H9 (cell line): ENCODE measurements at regions not wholly inside any gene's neighbourhood (a gene's known extent, or its start where the extent isn't known, plus 50 kb on each side); places are given as distances from the start of the nearest gene placed in this dataset.

Experiments
- DNase-seq: peaks from one replicate; pipeline ENCODE4 v3.0.0-alpha.2; 2017
- H2AFZ ChIP-seq: one replicate; pipeline ENCODE4 v1.6.1; 2013; ENCODE audit warnings: mild to moderate bottlenecking, low read length, control low read depth, moderate library complexity
- H2AK5ac ChIP-seq: 2 replicates; pipeline ENCODE4 v1.6.1; 2013; ENCODE audit warnings: low read length, control low read depth, mixed read lengths; ENCODE audit not compliant: insufficient read length
- H2BK120ac ChIP-seq: one replicate; pipeline ENCODE4 v1.6.1; 2013; ENCODE audit warnings: low read depth, mild to moderate bottlenecking, low read length, control low read depth, inconsistent platforms; ENCODE audit not compliant: poor library complexity, severe bottlenecking
- H2BK12ac ChIP-seq: 2 replicates; pipeline ENCODE4 v1.6.1; 2013; ENCODE audit warnings: low read length, control low read depth, mixed read lengths, low read depth; ENCODE audit not compliant: insufficient read length
- H2BK15ac ChIP-seq: 2 replicates; pipeline ENCODE4 v1.6.1; 2013; ENCODE audit warnings: low read depth, low read length, control low read depth
- H2BK20ac ChIP-seq: one replicate; pipeline ENCODE4 v1.6.1; 2013; ENCODE audit warnings: low read depth, mild to moderate bottlenecking, low read length, control low read depth, inconsistent platforms; ENCODE audit not compliant: poor library complexity, severe bottlenecking
- H2BK5ac ChIP-seq: 2 replicates; pipeline ENCODE4 v1.6.1; 2013; ENCODE audit warnings: low read length, control low read depth, mixed read lengths; ENCODE audit not compliant: insufficient read length
- H3K14ac ChIP-seq: 2 replicates; pipeline ENCODE4 v1.6.1; 2013; ENCODE audit warnings: low read length, control low read depth; ENCODE audit not compliant: insufficient read depth
- H3K18ac ChIP-seq: 2 replicates; pipeline ENCODE4 v1.6.1; 2013; ENCODE audit warnings: low read depth, mild to moderate bottlenecking, mixed read lengths, low read length, control low read depth; ENCODE audit not compliant: insufficient read length
- H3K23ac ChIP-seq: 2 replicates; pipeline ENCODE4 v1.6.1; 2013; ENCODE audit warnings: low read length, control low read depth, mixed read lengths, low read depth; ENCODE audit not compliant: insufficient read length
- H3K23me2 ChIP-seq: 2 replicates; pipeline ENCODE4 v1.6.1; 2013; ENCODE audit warnings: low read depth, mild to moderate bottlenecking, mixed read lengths, low read length, control low read depth; ENCODE audit not compliant: insufficient read length, poor library complexity, severe bottlenecking
- H3K27ac ChIP-seq: 2 replicates; pipeline ENCODE4 v1.5.1; 2013; ENCODE audit warnings: low read length, control low read depth, mixed read lengths, low read depth; ENCODE audit not compliant: insufficient read length
- H3K27me3 ChIP-seq: 2 replicates; pipeline ENCODE4 v1.6.1; 2013; ENCODE audit warnings: low read length, control low read depth, inconsistent platforms; ENCODE audit not compliant: insufficient read depth
- H3K4ac ChIP-seq: 2 replicates; pipeline ENCODE4 v1.6.1; 2013; ENCODE audit warnings: low read depth, mild to moderate bottlenecking, control low read depth, inconsistent platforms, low read length, moderate library complexity
- H3K4me1 ChIP-seq: 2 replicates; pipeline ENCODE4 v1.6.1; 2013; ENCODE audit warnings: low read length, control low read depth, inconsistent platforms; ENCODE audit not compliant: insufficient read depth
- H3K4me2 ChIP-seq: 2 replicates; pipeline ENCODE4 v1.6.1; 2013; ENCODE audit warnings: low read length, control low read depth, mixed read lengths; ENCODE audit not compliant: insufficient read length, insufficient read depth
- H3K56ac ChIP-seq: 2 replicates; pipeline ENCODE4 v1.6.1; 2013; ENCODE audit warnings: low read depth, mild to moderate bottlenecking, mixed read lengths, low read length, control low read depth; ENCODE audit not compliant: insufficient read length
- H3K79me1 ChIP-seq: 2 replicates; pipeline ENCODE4 v1.6.1; 2013; ENCODE audit warnings: low read depth, mild to moderate bottlenecking, moderate library complexity, low read length, control low read depth, inconsistent platforms; ENCODE audit not compliant: insufficient read depth, poor library complexity, severe bottlenecking
- H3K79me2 ChIP-seq: 2 replicates; pipeline ENCODE4 v1.6.1; 2013; ENCODE audit warnings: low read length, control low read depth, inconsistent platforms; ENCODE audit not compliant: insufficient read depth
- H3K9ac ChIP-seq: 2 replicates; pipeline ENCODE4 v1.6.1; 2013; ENCODE audit warnings: low read length, control low read depth, mixed read lengths; ENCODE audit not compliant: insufficient read length; ENCODE audit errors: extremely low read depth
- H3K9me3 ChIP-seq: one replicate; pipeline ENCODE4 v1.6.1; 2013; ENCODE audit warnings: low read depth, low read length, inconsistent platforms; ENCODE audit not compliant: control insufficient read depth
- H3T11ph ChIP-seq: one replicate; pipeline ENCODE4 v1.6.1; 2013; ENCODE audit warnings: mild to moderate bottlenecking, low read length, control low read depth, inconsistent platforms
- H4K20me1 ChIP-seq: one replicate; pipeline ENCODE4 v1.6.1; 2013; ENCODE audit not compliant: control insufficient read depth, insufficient read length, insufficient read depth
- H4K5ac ChIP-seq: 2 replicates; pipeline ENCODE4 v1.6.1; 2013; ENCODE audit warnings: low read depth, mild to moderate bottlenecking, mixed read lengths, low read length, control low read depth; ENCODE audit not compliant: insufficient read length
- H4K8ac ChIP-seq: replicated peaks from 2 replicates; pipeline ENCODE4 v1.6.1; 2013; ENCODE audit warnings: low read length, control low read depth, mixed read lengths, low read depth; ENCODE audit not compliant: insufficient read length
- H4K91ac ChIP-seq: 2 replicates; pipeline ENCODE4 v1.6.1; 2013; ENCODE audit warnings: low read depth, mild to moderate bottlenecking, moderate library complexity, mixed read lengths, low read length, control low read depth; ENCODE audit not compliant: insufficient read length
- H3K27ac Mint-ChIP-seq, 3 experiments: 2 replicates in 2 of 3; 3 replicates in 1 of 3; pipeline ENCODE4 v1.8.0; 2020 to 2021; ENCODE audit warnings: mixed read lengths in 3 of 3, mild to moderate bottlenecking in 1 of 3, moderate library complexity in 1 of 3
- H3K27me3 Mint-ChIP-seq: 2 replicates; pipeline ENCODE4 v1.8.0; 2021; ENCODE audit warnings: low read depth, mild to moderate bottlenecking, moderate library complexity, mixed read lengths
- H3K36me3 Mint-ChIP-seq, 3 experiments: 2 replicates in 2 of 3; 3 replicates in 1 of 3; pipeline ENCODE4 v1.8.0; 2020 to 2021; ENCODE audit warnings: low read depth in 3 of 3, mixed read lengths in 3 of 3; ENCODE audit not compliant: insufficient read depth in 1 of 3
- H3K4me1 Mint-ChIP-seq, 2 experiments: 2 replicates each; pipeline ENCODE4 v1.8.0; 2020; ENCODE audit warnings: mixed read lengths in 2 of 2
- H3K4me3 Mint-ChIP-seq, 2 experiments: 2 replicates in 1 of 2; 3 replicates in 1 of 2; pipeline ENCODE4 v1.8.0; 2020 to 2021; ENCODE audit warnings: mild to moderate bottlenecking in 2 of 2, mixed read lengths in 2 of 2, moderate library complexity in 1 of 2
- H3K9me3 Mint-ChIP-seq, 2 experiments: 2 replicates in 1 of 2; 3 replicates in 1 of 2; pipeline ENCODE4 v1.8.0; 2020; ENCODE audit warnings: mild to moderate bottlenecking in 2 of 2, mixed read lengths in 2 of 2, moderate library complexity in 1 of 2
- TF ChIP-seq, protein P1 (sequence below): fragments of 200-600 bp; sonication (generic); conservative IDR thresholded peaks from 3 replicates; pipeline ENCODE4 v1.8.0; 2021; ENCODE audit warnings: antibody characterized with exemption, mild to moderate bottlenecking

GRCh38 chr11:107118025-107118720, 99.9 kb upstream of the GUCY1A2 start:
- Histone ChIP-seq H4K20me1 (no peaks in the 10 kb centered on the region), H2BK20ac (no peak overlapping the region), H3K79me1 (no peaks in the 10 kb centered on the region), H2BK12ac (no peak overlapping the region), H3K14ac (no peak overlapping the region), H3K18ac (no peak overlapping the region), H2BK5ac (no peak overlapping the region), H2BK15ac (no peak overlapping the region), H2BK120ac (no peak overlapping the region), H3K9ac (no peak overlapping the region), H3K4ac (no peak overlapping the region), H3K4me1 (no peaks in the 10 kb centered on the region), H3K27me3 (no peaks in the 10 kb centered on the region), H3K9me3 (no peaks in the 10 kb centered on the region), H2AK5ac (no peak overlapping the region), H4K5ac (no peak overlapping the region), H3K23me2 (no peaks in the 10 kb centered on the region), H3K56ac (no peak overlapping the region), H3K4me2 (no peak overlapping the region), H4K8ac (no peak overlapping the region), H4K91ac (no peak overlapping the region), H3K79me2 (no peaks in the 10 kb centered on the region), H3K23ac (no peak overlapping the region), H2AFZ (no peak overlapping the region), H3T11ph (no peak overlapping the region), H3K27ac (no peak overlapping the region)
- H3K9me3 Mint-ChIP-seq, result peaks cover 0 to 9% of the 10 kb centered on the region in 2 experiments; a peak in 3 of 5 replicates
- no peaks in the 10 kb centered on the region for H3K4me1 Mint-ChIP-seq
- no peak for DNase-seq
- H3K36me3 Mint-ChIP-seq, result peaks cover 0 to 3% (median 0%) of the 10 kb centered on the region in 3 experiments; a peak in 1 of 7 replicates
- H3K27me3 Mint-ChIP-seq, result no peaks in the 10 kb centered on the region; the same call in 1 of the 2 replicates
- no peak overlapping the region for H3K4me3 Mint-ChIP-seq
- H3K27ac Mint-ChIP-seq, result no peak overlapping the region
- TF ChIP-seq, protein P1, sequence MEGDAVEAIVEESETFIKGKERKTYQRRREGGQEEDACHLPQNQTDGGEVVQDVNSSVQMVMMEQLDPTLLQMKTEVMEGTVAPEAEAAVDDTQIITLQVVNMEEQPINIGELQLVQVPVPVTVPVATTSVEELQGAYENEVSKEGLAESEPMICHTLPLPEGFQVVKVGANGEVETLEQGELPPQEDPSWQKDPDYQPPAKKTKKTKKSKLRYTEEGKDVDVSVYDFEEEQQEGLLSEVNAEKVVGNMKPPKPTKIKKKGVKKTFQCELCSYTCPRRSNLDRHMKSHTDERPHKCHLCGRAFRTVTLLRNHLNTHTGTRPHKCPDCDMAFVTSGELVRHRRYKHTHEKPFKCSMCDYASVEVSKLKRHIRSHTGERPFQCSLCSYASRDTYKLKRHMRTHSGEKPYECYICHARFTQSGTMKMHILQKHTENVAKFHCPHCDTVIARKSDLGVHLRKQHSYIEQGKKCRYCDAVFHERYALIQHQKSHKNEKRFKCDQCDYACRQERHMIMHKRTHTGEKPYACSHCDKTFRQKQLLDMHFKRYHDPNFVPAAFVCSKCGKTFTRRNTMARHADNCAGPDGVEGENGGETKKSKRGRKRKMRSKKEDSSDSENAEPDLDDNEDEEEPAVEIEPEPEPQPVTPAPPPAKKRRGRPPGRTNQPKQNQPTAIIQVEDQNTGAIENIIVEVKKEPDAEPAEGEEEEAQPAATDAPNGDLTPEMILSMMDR, result no peak
